AG08396 (cell line): ENCODE measurements at regions not wholly inside any gene's neighbourhood (a gene's known extent, or its start where the extent isn't known, plus 50 kb on each side); places are given as distances from the start of the nearest gene placed in this dataset.

Source experiments
- DNase-seq: peaks from one replicate; pipeline ENCODE4 v3.0.0; 2012; ENCODE audit warnings: low spot score, mixed read lengths

GRCh38 chr10:124227055-124227975 lies 133.9 kb upstream of the CHST15 start:
- no peak for DNase-seq

GRCh38 chr10:124226271-124227054 lies 133.1 kb upstream of the CHST15 start:
- DNase-seq, result no peak

- no peak for DNase-seq
These were observed 132.3 kb upstream of the CHST15 start for GRCh38 chr10:124225467-124226270.

- DNase-seq, result no peak
These were observed 131.7 kb upstream of the CHST15 start for GRCh38 chr10:124225029-124225466.

- DNase-seq, result no peak
These were observed 131.1 kb upstream of the CHST15 start for GRCh38 chr10:124224331-124225028.

- no peak for DNase-seq
These were observed 130.3 kb upstream of the CHST15 start for GRCh38 chr10:124223711-124224085.

- no peak for DNase-seq
These were observed 129.8 kb upstream of the CHST15 start for GRCh38 chr10:124222988-124223710.

GRCh38 chr10:124222318-124222987 lies 129.1 kb upstream of the CHST15 start:
- no peak for DNase-seq

- DNase-seq, result no peak
These were observed 128.2 kb upstream of the CHST15 start for GRCh38 chr10:124221356-124222317.

GRCh38 chr10:124220971-124221355 lies 127.6 kb upstream of the CHST15 start:
- no peak for DNase-seq

- no peak for DNase-seq
These were observed 127.1 kb upstream of the CHST15 start for GRCh38 chr10:124220547-124220946.

- no peak for DNase-seq
These were observed 126.3 kb upstream of the CHST15 start for GRCh38 chr10:124219655-124220054.

- no peak for DNase-seq
These were observed 125.7 kb upstream of the CHST15 start for GRCh38 chr10:124219062-124219461.

- no peak for DNase-seq
These were observed 124.8 kb upstream of the CHST15 start for GRCh38 chr10:124217906-124218804.

- DNase-seq, result no peak
These were observed 123.6 kb upstream of the CHST15 start for GRCh38 chr10:124217031-124217430.

GRCh38 chr10:124214610-124215375 lies 121.4 kb upstream of the CHST15 start:
- DNase-seq, result no peak

GRCh38 chr10:124213899-124214510 lies 120.6 kb upstream of the CHST15 start:
- no peak for DNase-seq
